K562 (cell line): ENCODE measurements at regions not wholly inside any gene's neighbourhood (a gene's known extent, or its start where the extent isn't known, plus 50 kb on each side); places are given as distances from the start of the nearest gene placed in this dataset.

ENCODE experiments used
- FOXK2 ChIP-seq, 2 experiments: fragments of 450-650 bp; IDR thresholded peaks in 1 of 2; conservative IDR thresholded peaks in 1 of 2; 2 replicates each; pipeline ENCODE4 v1.6.1; 2016; ENCODE audit warnings: low read depth in 2 of 2, mild to moderate bottlenecking in 1 of 2
- HINFP ChIP-seq: fragments of 450-650 bp; conservative IDR thresholded peaks from 2 replicates; pipeline ENCODE4 v1.6.1; 2016; ENCODE audit warnings: missing genetic modification characterization, low read depth, mild to moderate bottlenecking, control low read depth, missing compliant biosample characterization
- MNT ChIP-seq, 2 experiments: fragments of 450-650 bp; conservative IDR thresholded peaks; 2 replicates each; pipeline ENCODE4 v1.6.1; 2017; ENCODE audit warnings: mild to moderate bottlenecking in 2 of 2, moderate library complexity in 2 of 2
- NCOA1 ChIP-seq: fragments of 450-650 bp; IDR thresholded peaks from 2 replicates; pipeline ENCODE4 v1.6.1; 2016; ENCODE audit warnings: low read depth
- NR1H2 ChIP-seq: sonication (generic); formaldehyde crosslinking; IDR thresholded peaks from 2 replicates; pipeline ENCODE4 v1.4.0; 2020; ENCODE audit warnings: mild to moderate bottlenecking, missing genetic modification reagents
- NR2C2 ChIP-seq, 2 experiments: fragments of 200-800 bp in 1 of 2; sonication (Bioruptor generic) in 1 of 2; sonication (generic) in 1 of 2; formaldehyde crosslinking in 1 of 2; IDR thresholded peaks; 2 replicates each; pipeline versions ENCODE4 v1.6.1 to v1.8.0; 2016 to 2022; ENCODE audit warnings: mild to moderate bottlenecking in 1 of 2, missing compliant biosample characterization in 1 of 2, missing genetic modification characterization in 1 of 2, missing genetic modification reagents in 1 of 2
- NRF1 ChIP-seq, 2 experiments: fragments of 450-650 bp; IDR thresholded peaks in 1 of 2; conservative IDR thresholded peaks in 1 of 2; 2 replicates each; pipeline ENCODE4 v1.6.1; 2014; ENCODE audit warnings: mild to moderate bottlenecking in 2 of 2
- ZMIZ1 ChIP-seq, 2 experiments: fragments of 150-350 bp in 1 of 2; IDR thresholded peaks; 2 replicates each; pipeline ENCODE4 v1.6.1; 2012 to 2016; ENCODE audit warnings: low read depth in 2 of 2, low read length in 2 of 2, mild to moderate bottlenecking in 1 of 2, moderate library complexity in 1 of 2
- TF ChIP-seq, protein P1 (sequence below): sonication (generic); formaldehyde crosslinking; IDR thresholded peaks from 2 replicates; pipeline ENCODE4 v1.8.0; 2022; ENCODE audit warnings: mild to moderate bottlenecking, missing genetic modification reagents
- TF ChIP-seq, protein P2 (sequence below), 2 experiments: IDR thresholded peaks; 2 replicates each; pipeline ENCODE4 v1.6.1; 2012; ENCODE audit warnings: improper control_type of control experiment in 2 of 2, low read depth in 2 of 2, low read length in 2 of 2, borderline replicate concordance in 1 of 2

DNA sequence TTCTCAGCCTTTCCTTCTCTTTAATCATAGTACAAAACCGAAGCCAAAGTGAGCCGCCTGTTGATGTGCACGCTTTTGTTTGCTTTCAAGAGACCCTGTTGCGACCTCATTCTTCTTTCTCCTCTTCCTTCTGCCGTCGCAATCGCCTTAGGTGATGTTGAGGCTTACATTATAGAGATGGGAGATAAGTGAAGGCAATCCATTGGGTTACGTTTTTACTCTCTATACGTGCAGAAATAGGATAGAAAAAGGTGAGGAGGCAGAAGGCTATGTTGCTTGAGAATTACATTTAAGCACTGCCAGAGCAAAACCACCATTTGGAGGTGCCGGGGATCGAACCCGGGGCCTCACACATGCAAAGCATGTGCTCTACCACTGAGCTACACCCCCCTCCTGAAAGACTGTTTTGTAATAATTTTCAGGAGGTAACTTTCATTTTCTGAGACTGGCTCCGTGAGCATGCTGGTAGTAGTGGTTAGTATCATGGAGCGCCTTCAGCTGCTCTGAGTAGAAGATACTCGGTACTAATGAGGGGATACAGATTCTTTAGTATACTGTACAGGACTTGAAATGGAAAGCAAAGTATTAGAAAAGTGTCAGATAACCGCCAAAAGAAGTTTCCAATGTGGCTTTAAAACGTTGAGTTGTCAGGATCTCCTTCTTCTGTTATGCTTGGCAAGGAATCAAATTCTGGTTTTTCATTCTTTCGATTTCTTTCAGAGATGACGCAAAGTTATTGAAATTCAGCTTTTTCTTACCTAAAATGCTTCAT lies 165.6 kb downstream of the TRIM27 start (continued):
- TF ChIP-seq NR1H2 (CRISPR knock-in tag) (peak; percentile 40; the same call in 1 of the 2 replicates), NR2C2 (CRISPR knock-in tag; IDR thresholded peaks at IDR 0.05) (no peak), NR2C2 (tag; IDR thresholded peaks at IDR 0.05) (peak; percentile 58; the same call in 1 of the 2 replicates), ZMIZ1 (IDR thresholded peaks at IDR 0.05; ENCODE audit: low read depth in 2 of 2, low read length in 2 of 2) (0 out of 4 replicates have a peak, but pooled peaks of 1 of the 2 experiments have one; percentile 11), MNT (conservative IDR thresholded peaks at IDR 0.05) (peak; percentile 83 to 89), NRF1 (conservative IDR thresholded peaks at IDR 0.05 in 1 of 2, IDR thresholded peaks at IDR 0.05 in 1 of 2) (no peak; a peak in 4 of 4 replicates), NCOA1 (0 out of 2 replicates have a peak, but pooled peaks have one; percentile 26), FOXK2 (conservative IDR thresholded peaks at IDR 0.05 in 1 of 2, IDR thresholded peaks at IDR 0.05 in 1 of 2; ENCODE audit: low read depth in 2 of 2) (peak in 1 of 2 experiments; percentile 57; a peak in 3 of 4 replicates), HINFP (tag) (0 out of 2 replicates have a peak, but pooled peaks have one; percentile 18)
- TF ChIP-seq, protein P1, sequence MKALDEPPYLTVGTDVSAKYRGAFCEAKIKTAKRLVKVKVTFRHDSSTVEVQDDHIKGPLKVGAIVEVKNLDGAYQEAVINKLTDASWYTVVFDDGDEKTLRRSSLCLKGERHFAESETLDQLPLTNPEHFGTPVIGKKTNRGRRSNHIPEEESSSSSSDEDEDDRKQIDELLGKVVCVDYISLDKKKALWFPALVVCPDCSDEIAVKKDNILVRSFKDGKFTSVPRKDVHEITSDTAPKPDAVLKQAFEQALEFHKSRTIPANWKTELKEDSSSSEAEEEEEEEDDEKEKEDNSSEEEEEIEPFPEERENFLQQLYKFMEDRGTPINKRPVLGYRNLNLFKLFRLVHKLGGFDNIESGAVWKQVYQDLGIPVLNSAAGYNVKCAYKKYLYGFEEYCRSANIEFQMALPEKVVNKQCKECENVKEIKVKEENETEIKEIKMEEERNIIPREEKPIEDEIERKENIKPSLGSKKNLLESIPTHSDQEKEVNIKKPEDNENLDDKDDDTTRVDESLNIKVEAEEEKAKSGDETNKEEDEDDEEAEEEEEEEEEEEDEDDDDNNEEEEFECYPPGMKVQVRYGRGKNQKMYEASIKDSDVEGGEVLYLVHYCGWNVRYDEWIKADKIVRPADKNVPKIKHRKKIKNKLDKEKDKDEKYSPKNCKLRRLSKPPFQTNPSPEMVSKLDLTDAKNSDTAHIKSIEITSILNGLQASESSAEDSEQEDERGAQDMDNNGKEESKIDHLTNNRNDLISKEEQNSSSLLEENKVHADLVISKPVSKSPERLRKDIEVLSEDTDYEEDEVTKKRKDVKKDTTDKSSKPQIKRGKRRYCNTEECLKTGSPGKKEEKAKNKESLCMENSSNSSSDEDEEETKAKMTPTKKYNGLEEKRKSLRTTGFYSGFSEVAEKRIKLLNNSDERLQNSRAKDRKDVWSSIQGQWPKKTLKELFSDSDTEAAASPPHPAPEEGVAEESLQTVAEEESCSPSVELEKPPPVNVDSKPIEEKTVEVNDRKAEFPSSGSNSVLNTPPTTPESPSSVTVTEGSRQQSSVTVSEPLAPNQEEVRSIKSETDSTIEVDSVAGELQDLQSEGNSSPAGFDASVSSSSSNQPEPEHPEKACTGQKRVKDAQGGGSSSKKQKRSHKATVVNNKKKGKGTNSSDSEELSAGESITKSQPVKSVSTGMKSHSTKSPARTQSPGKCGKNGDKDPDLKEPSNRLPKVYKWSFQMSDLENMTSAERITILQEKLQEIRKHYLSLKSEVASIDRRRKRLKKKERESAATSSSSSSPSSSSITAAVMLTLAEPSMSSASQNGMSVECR (CRISPR knock-in tag) = no peak
- TF ChIP-seq, protein P2, sequence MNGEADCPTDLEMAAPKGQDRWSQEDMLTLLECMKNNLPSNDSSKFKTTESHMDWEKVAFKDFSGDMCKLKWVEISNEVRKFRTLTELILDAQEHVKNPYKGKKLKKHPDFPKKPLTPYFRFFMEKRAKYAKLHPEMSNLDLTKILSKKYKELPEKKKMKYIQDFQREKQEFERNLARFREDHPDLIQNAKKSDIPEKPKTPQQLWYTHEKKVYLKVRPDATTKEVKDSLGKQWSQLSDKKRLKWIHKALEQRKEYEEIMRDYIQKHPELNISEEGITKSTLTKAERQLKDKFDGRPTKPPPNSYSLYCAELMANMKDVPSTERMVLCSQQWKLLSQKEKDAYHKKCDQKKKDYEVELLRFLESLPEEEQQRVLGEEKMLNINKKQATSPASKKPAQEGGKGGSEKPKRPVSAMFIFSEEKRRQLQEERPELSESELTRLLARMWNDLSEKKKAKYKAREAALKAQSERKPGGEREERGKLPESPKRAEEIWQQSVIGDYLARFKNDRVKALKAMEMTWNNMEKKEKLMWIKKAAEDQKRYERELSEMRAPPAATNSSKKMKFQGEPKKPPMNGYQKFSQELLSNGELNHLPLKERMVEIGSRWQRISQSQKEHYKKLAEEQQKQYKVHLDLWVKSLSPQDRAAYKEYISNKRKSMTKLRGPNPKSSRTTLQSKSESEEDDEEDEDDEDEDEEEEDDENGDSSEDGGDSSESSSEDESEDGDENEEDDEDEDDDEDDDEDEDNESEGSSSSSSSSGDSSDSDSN (IDR thresholded peaks at IDR 0.05; ENCODE audit: borderline replicate concordance in 1 of 2, low read depth in 2 of 2, low read length in 2 of 2) = 0 out of 4 replicates have a peak, but pooled peaks of 1 of the 2 experiments have one; percentile 39
